NOMO-1 treated with dmso at 0.1 percent for 144 hours (cell line): ENCODE measurements at regions not wholly inside any gene's neighbourhood (a gene's known extent, or its start where the extent isn't known, plus 50 kb on each side); places are given as distances from the start of the nearest gene placed in this dataset.
"Not testable (repeated sequence)": the region's sequence is repeated elsewhere in the genome, so short reads cannot be mapped to it uniquely, and the experiment has no call there.

Experiments used
- DNase-seq: peaks from one replicate; lab custom pipeline; 2025; ENCODE audit not compliant: unreplicated experiment; lab: John Stamatoyannopoulos, UW

DNA sequence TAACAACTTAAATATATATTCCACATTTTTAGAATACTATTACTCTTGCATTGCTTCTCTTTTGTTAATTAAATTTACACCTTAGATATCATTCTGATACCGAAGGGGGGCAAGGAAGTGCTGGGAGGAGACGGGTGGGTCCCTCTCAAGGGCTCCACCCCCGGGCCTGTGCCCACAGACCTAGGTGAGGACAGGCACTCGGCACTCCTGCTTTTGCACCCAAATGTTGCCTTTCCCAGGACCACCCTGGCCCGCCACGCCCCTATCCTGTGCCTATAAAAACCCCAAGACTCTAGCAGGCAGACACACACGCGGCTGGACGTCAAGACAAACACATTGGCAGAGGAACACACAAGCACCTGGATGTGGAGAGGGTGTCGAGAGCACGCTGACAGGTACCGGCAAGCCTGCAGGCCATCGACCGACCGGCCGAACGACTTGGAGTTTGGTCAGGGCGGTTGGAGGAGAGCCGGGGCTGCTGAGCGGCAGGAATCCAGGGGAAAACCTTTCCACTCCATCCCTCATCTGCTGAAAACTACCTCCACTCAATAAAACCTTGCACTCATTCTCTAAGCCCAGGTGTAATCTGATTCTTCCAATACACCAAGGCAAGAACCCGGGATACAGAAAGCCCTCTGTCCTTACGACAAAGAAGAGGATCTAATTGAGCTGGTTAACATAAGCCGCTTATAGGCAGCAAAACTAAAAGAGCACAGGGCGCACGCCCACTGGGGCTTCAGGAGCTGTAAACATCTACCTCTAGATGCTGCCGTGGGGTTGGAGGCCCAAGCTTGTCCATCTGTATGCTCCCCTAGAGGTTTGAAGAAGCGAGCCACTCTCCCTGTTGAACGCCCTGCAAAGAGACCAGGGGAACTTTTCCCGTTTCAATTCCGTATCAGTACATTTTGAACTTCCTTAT is 197.4 kb upstream of the PRSS16 start:
- DNase-seq: no peak

- not testable (repeated sequence) for DNase-seq
Observed at GRCh38 chr6:27052082-27052730, 195.3 kb upstream of the PRSS16 start.

GRCh38 chr6:27052731-27053082 is 194.8 kb upstream of the PRSS16 start:
- no peak for DNase-seq

- no peak for DNase-seq
Observed at GRCh38 chr6:27053738-27054137, 193.8 kb upstream of the PRSS16 start.

DNA sequence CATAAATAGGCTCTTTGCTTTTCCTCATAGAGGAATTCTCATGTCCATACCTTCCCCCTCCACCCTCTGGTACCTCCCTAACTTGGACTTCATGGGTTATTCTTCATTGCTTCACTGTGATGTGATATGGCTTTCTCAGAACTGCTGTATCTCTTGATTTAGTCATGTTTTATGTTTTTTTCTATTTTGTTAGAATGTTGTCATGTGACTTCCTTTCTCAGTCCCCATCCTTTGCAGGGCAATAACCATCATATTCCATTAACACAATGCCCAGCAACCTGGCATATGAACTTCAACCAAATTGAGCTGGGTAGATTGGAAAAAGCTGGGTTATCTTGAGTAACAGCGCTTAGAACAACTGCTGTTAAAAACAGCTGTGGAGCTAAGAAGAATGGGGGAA is 190.9 kb upstream of the PRSS16 start:
- DNase-seq: no peak

DNA sequence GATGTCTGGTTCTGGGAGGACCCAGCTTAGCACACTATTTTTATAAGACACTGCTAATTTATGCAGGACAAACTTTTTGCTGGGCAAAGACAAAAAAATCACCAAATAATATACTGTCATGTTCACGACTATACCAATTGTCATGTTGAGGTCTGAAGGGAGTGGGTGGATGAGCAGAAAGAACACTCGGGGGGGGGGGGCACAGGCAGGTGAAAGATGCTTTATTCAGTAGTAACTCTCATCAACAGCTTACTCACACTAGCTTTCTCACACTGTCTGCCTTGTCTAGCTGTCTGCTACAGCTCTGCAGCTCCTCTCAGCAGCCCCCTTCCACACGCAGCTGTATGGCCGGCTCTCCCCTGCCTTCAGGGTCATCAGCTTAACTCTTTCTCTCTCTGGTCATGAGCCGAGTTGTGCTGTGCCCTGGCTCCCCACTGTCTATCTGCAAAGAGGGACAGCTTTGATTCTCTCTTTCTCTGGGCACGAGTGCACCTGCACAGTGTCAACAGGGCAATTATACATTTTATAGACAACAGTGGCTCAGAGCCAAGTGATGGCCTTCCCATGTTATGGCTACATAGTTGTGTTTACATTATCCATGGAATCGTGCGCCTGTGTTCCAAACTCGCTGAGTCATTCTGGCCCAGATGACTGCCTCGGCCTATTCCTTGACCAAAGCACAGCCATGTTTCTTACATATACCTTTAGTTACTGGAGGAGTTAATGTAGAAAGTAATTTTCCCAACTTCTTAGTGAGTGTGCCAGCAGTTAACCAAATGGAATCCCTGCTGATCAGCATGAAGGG is 187.7 kb upstream of the PRSS16 start:
- no peak for DNase-seq

- DNase-seq: no peak
Observed at GRCh38 chr6:27061235-27061993, 186.1 kb upstream of the PRSS16 start.

DNA sequence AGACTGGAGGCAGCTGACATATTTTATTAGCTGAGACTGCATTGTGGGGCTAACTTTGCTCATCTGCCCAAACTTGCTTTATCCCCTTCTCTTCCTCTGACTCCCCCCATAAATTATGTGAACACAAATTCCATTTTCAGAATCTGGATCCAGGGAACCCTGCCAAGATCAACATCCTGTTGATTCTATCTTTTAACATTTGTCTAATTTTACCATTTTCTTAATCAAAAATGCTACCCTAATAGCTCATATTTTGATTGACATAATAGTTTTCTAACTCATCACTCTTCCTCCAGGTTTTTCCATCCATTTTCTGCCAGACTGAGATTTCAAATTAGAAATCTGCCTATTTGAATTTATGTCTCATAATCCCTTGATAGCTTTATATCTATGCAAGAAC is 184.7 kb upstream of the PRSS16 start:
- DNase-seq: no peak

DNA sequence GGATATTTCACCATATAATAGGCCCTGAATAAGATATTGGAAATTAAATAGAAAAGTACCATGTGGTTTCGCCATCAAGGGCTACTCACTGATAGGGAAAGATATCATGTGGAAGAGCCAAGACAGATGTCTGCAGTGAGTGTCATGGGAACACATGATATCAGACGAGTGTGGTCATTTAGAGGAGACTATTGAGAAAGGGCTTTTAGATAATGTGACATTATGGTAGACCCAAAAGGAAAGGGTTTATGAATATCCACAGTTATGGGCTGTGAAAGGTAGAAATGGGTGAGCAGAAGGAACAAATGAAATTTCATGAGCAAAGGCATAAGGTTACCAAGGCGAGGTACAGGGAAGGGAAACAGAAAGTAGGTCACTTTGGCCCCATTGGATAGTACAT is 182.3 kb upstream of the PRSS16 start:
- DNase-seq: no peak

DNA sequence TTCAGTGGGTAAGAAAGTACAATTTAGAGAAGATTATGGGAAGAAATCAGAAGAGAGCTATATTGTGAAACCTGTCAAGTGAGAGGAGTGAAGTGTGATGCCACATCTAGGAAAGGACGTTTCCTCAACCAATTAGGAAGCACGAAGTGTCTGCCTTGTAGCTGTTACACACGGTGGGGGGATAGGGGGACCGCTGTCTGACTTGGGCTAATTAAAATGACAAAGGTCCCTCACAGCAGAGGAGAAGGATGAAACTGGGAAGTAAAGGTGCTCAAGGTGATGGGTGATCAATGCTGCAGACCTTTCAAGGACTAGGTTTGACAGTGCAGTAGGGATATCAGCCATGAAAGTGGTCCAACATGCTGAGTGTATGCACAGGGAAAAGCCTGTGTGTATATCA is 181.1 kb upstream of the PRSS16 start:
- no peak for DNase-seq

DNA sequence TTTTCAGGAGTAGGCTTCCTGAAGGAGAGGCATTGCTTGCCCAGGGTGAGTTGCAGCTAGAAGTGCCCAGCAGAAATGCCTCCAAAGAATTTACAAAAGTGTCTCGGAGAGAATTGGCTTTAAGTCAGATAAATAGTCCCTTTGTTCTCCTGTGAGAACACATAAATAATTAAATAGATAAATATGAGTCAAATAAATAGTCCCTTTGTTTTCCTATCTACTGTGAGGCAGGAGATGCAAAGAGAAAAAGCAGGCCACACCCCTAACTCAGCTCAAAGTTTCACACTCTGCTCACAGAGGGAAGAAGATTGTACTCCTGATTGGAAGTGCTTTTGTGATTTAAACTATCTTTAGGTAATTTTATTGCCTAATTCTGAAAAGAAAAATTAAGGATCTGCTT is 180.7 kb upstream of the PRSS16 start:
- DNase-seq: no peak

DNA sequence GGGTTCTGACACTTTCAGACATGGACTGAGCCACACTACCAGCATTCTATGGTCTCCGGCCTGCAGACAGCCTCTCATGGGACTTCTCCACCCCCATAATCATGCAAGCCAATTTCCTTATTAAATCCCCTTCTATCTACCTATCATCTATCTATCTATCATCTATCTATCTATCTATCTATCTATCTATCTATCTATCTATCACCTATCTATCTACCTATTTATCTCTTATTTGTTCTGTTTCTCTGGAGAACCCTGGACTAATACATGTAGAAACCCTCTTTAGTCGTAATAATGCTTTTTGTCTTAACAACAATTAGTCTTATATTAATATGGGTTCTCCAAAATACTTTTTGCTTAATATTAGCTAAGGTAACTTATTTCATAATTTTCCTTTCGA is 174.1 kb upstream of the PRSS16 start:
- DNase-seq: no peak

DNA sequence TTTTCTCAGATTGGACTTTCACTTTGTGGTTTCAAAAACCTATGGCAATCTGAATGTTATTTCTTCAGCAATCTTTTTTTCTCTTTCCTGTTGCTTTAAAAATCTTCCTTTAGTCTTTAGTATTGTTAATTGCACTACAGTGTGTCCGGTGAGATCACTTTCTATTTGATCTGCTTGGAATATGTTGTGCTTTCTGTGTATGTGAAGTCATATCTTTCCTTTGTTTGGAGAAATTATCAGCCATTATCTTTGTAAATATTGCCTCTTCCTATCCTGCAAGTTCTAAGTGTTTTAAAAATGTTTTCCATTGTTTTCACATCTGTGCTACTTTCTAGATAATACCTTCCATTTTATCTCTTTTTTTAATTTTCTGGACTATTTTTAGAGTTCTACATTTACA is 171.4 kb upstream of the PRSS16 start:
- no peak for DNase-seq

- DNase-seq: peak; percentile 4
Observed at GRCh38 chr6:27078734-27079357, 168.7 kb upstream of the PRSS16 start.

DNA sequence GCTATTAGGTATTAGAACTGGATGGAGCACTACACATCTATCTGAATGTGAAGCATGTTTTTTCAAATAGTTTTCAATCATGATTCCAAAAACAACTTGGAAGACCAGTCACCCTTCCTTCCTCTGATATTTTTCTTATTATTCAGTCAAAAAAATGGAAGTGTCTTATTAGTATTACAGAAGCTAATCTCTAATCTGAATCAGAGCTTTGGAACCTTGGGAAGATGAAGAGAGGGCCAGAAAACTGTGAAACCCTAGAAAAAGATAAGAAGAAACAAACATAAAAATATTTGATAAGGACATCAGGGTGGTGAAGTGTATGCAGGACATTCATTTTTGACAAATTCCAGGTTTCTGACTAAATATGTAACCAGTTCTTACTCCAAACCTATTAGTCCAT is 166.3 kb upstream of the PRSS16 start:
- no peak for DNase-seq

- DNase-seq: no peak
Observed at GRCh38 chr6:27081931-27082330, 165.6 kb upstream of the PRSS16 start.

DNA sequence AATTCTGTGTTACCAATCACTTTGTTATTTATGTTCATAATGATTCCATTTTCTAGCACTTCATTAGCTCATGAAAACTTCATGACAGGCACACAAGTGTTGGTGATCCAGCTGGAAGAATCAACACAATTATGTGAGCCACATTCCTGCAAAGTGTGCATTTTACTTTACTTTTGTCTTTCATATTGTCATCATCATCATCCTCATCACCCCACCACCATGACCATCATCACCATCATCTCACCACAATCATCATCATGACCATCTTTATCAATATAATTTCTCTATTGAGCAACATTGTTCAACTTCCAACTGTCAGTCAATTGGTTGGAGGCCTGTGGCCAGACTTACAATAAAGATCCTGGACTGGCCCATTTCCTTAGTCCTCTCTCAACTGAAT is 159.4 kb upstream of the PRSS16 start:
- DNase-seq: no peak

- DNase-seq: peak; percentile 51
Observed at GRCh38 chr6:27091661-27092315, 155.7 kb upstream of the PRSS16 start.

GRCh38 chr6:27092316-27092692 is 155.2 kb upstream of the PRSS16 start:
- no peak for DNase-seq

- DNase-seq: no peak
Observed at GRCh38 chr6:27095914-27096313, 151.6 kb upstream of the PRSS16 start.
